ENCODE measurements at regions not wholly inside any gene's neighbourhood (a gene's known extent, or its start where the extent isn't known, plus 50 kb on each side); places are given as distances from the start of the nearest gene placed in this dataset.

GRCh38 chr13:44678197-44678596, 102.1 kb upstream of the TSC22D1 start:
- Histone ChIP-seq H3K4me1 (no peaks in the 10 kb centered on the region), H3K27me3 (replicated peaks in 1 of 7) (no peaks in the 10 kb centered on the region), H3K27ac (no peak overlapping the region), H3K36me3 (no peaks in the 10 kb centered on the region), H3K9me3 (no peaks in the 10 kb centered on the region), H3K4me3 (no peak overlapping the region)
- WGBS, 5 donors, result 88 to 97% (median 91%) methylated on average over 6 of the region's 6 CpGs
- DNase-seq, result no peak
- intact Hi-C loops (cut with DNase I; ENCODE audit: low total_unique reads), result no loop called here
- TF ChIP-seq CTCF (IDR thresholded peaks at IDR 0.05 in 8 of 11, conservative IDR thresholded peaks at IDR 0.05 in 3 of 11) (no peak), POLR2A (IDR thresholded peaks at IDR 0.05) (no peak), POLR2AphosphoS5 (IDR thresholded peaks at IDR 0.05) (no peak)

DNA sequence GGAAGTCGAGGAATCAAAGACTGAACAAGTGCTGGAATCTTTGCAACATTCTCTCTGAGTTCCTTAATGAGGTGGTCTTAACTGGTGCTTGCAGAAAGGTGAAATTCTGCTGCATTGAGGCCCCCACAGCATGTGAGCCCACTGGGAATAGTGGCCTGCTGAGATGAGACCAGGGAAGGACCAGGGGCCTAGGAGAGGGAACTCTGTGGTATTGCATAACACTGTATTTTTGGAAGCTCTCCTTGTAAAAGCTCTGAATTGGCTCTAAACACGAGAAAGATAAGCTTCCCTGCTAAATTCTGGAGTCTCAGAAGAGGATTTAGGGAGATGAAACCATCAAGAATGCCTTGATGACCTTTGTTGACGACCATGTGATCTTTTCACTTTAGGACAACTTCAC, 100.4 kb upstream of the TSC22D1 start:
- Histone ChIP-seq H3K27ac (no peak overlapping the region), H3K4me3 (no peak overlapping the region), H3K9me3 (no peaks in the 10 kb centered on the region), H3K36me3 (no peaks in the 10 kb centered on the region), H3K27me3 (replicated peaks in 1 of 7) (no peaks in the 10 kb centered on the region), H3K4me1 (no peaks in the 10 kb centered on the region)
- 65 to 82% (median 66%) methylated on average over 3 of the region's 3 CpGs for WGBS, 5 donors
- intact Hi-C loops (cut with DNase I; ENCODE audit: low total_unique reads), result no loop called here
- no peak for DNase-seq
- TF ChIP-seq POLR2AphosphoS5 (IDR thresholded peaks at IDR 0.05), result no peak
- TF ChIP-seq POLR2A (IDR thresholded peaks at IDR 0.05), result no peak
- TF ChIP-seq CTCF (IDR thresholded peaks at IDR 0.05 in 8 of 11, conservative IDR thresholded peaks at IDR 0.05 in 3 of 11), result no peak

GRCh38 chr13:44669534-44669933, 93.4 kb upstream of the TSC22D1 start:
- TF ChIP-seq POLR2AphosphoS5 (IDR thresholded peaks at IDR 0.05) (no peak), CTCF (IDR thresholded peaks at IDR 0.05 in 8 of 11, conservative IDR thresholded peaks at IDR 0.05 in 3 of 11) (no peak), POLR2A (IDR thresholded peaks at IDR 0.05) (no peak)
- H3K27ac ChIP-seq, result no peak overlapping the region
- no peaks in the 10 kb centered on the region for H3K36me3 ChIP-seq
- H3K9me3 ChIP-seq, result no peaks in the 10 kb centered on the region
- no peak overlapping the region for H3K4me3 ChIP-seq
- 83 to 94% (median 86%) methylated on average over 4 of the region's 4 CpGs for WGBS, 5 donors
- DNase-seq, result no peak
- H3K4me1 ChIP-seq, result peaks cover 0 to 11% (median 4%) of the 10 kb centered on the region in 6 donors
- intact Hi-C loops (cut with DNase I; ENCODE audit: low total_unique reads), result no loop called here
- no peaks in the 10 kb centered on the region for H3K27me3 ChIP-seq (replicated peaks in 1 of 7)

GRCh38 chr13:44668688-44669087, 92.6 kb upstream of the TSC22D1 start:
- 63 to 80% (median 74%) methylated on average over 2 of the region's 2 CpGs for WGBS, 5 donors
- Histone ChIP-seq H3K27me3 (replicated peaks in 1 of 7) (no peaks in the 10 kb centered on the region), H3K27ac (no peak overlapping the region), H3K36me3 (no peaks in the 10 kb centered on the region), H3K4me3 (no peak overlapping the region), H3K4me1 (peaks cover 0 to 11% (median 4%) of the 10 kb centered on the region in 6 donors), H3K9me3 (no peaks in the 10 kb centered on the region)
- intact Hi-C loops (cut with DNase I; ENCODE audit: low total_unique reads), result no loop called here
- DNase-seq, result no peak
- no peak for TF ChIP-seq POLR2A (IDR thresholded peaks at IDR 0.05)
- TF ChIP-seq CTCF (IDR thresholded peaks at IDR 0.05 in 8 of 11, conservative IDR thresholded peaks at IDR 0.05 in 3 of 11), result no peak
- TF ChIP-seq POLR2AphosphoS5 (IDR thresholded peaks at IDR 0.05), result no peak

Measured in spleen (tissue), 11 donors.